Right forelimb (tissue), 1 donor: ENCODE measurements at regions not wholly inside any gene's neighbourhood (a gene's known extent, or its start where the extent isn't known, plus 50 kb on each side); places are given as distances from the start of the nearest gene placed in this dataset.
"Not testable (repeated sequence)": the region's sequence is repeated elsewhere in the genome, so short reads cannot be mapped to it uniquely, and the experiment has no call there.

ENCODE experiments used
- DNase-seq: peaks from one replicate; pipeline ENCODE4 v3.0.0-alpha.2; 2018

DNA sequence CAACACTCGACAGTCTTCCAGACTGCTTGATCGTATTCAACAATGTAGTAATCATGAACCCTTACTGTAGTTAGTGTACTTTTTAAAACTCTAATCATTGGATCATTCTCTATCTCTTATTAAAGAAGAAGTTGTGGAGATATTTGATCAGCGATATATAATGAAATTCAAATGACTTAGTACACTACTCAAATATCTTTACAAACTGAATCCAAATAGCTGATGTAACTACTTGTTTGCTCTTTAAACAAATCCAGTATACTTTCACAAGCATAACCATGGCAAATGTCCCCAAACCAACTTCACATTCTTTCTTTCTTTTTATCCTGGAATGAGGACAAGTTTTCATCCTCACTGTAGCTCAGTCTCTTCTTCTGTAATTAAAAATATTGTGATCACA is 1569.9 kb upstream of the ADGRL3 start:
- DNase-seq, result no peak

DNA sequence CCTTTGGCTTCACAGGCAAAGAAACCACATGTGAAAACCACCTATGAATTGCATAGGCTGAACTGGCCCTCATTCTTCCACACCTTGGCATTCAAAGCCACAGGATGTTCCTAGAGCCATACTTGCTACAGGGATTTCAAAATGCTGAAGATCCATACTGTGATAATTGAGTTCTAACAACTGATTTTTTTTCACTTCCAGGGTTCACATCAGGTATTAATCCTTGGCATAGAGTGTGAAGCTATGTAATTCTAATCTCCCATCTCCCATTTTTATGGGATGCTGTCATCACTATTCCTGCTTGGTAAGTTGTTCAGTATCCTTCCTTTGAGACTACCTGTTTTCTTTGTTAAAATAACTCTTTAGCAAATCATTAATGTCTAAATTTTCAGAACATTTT is 1569.2 kb upstream of the ADGRL3 start:
- no peak for DNase-seq

DNA sequence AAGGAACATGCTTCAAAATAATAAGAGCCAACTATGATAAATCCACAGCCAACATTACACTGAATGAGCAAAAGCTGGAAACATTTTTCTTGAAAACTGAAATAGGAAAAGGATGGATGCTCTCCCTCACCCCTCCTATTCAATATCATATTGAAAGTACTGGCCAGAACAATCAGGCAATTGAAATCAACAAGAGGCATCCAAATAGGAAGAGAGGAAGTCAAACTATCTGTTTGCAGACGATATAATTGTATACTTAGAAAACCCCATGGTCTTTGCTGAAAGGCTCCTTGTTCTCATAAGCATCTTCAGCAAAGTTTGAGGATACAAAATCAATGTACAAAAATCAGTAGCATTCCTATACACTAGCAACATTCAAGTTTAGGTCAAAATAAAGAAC is 1562.5 kb upstream of the ADGRL3 start:
- DNase-seq, result no peak

DNA sequence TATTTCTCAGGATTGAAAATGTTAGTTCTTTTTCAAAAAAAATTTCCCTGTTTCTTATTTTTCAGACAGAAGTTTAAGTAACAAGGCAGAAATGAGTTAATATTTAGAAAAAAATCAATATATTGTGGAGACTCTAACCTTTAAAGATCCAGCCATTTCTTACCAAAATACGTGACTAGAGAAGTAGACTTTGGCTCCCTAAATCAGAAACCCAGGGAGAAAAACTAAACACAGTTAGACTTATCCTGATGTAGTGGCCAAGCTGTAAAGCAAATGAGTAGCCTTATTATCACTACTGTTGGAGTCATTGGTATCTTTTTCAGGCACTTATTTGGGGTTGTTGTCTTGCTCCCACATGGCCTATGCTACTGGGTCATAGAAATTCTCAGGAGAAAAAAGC is 1556.4 kb upstream of the ADGRL3 start:
- no peak for DNase-seq

DNA sequence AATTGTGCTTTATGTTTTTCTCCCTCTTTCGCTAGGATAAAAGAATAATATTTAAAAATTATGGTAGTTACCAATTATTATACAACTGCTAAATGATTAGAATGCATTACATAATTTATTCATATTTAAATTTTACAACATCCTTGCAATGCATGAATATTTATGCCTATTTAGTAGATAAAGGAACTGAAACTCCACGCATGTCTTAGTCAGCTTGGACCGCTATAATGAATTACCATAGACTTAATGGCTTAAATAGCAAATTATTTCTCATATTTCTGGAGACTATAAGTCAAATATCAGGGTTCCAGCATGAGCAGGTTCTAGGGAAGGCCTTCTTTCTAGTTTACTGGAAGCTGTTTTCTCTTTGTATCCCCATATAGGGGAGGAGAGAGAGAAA is 1555.4 kb upstream of the ADGRL3 start:
- no peak for DNase-seq

DNA sequence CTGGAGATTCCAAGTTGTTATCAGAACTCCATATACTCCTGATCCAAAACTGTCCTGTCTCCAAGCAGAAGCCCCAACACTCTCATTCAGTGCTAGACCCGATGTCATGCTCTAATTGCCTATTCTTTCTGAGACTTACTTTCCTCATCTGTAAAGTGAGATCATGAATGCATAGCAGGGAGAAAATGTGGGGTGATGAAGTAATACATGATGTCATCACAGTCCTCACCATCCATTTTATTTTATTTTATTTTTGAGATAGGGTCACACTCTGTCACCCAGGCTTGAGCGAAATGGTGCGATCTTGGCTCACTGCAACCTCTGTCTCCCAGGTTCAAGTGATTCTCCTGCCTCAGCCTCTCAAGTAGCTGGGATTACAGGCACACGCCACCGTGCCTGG is 1554.0 kb upstream of the ADGRL3 start:
- no peak for DNase-seq

DNA sequence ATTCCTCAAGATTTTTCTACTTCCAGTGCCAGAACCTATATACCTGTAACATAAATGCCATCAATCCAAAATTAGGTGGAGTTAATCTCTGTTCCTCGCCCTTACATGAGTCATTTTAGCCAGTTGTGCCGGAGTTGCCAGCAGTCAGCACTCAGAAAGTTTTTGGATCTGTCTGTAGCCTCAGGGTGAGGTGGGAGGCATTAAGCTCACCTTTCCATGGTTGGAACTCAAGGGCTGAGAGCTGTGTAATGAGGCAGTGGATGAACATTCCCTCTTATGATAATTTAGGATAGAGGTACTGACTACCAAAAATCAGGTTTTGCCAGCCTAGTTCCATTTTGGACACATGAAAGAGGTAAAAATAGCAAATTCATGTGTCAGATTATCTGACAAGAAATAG is 1553.1 kb upstream of the ADGRL3 start:
- DNase-seq, result no peak

DNA sequence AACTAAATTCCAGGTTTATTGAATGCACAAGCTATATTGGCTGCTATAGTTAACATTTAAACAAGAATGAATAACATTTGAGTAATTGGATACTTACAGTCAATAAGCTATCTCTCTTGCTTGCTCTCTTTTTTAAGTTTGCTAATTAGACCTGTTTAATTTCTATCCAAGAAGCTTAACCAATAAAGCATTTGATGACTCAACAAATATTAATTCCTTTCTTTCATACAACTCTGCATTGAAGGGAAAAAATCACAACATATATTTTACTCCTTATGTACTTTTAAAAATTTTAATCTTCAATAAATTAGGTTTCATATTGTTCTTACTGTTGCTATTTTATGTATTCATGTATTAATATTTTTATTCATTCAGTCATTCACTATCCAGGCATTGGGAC is 1552.6 kb upstream of the ADGRL3 start:
- DNase-seq, result no peak

DNA sequence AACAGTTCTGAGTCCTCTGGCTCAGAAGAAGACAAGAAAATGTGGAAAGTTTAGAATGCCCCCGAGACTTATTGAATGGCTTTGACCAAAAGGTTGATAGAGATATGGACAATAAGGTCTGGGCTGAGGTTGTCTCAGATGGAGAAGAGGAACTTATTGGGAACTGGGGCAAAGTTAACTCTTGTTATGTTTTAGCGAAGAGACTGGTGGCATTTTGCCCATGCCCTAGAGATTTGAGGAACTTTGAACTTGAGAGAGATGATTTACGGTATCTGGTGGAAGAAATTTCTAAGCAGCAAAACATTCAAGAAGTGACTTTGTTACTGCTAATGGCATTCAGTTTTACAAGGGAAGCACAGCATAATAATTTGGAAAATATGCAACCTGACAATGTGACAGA is 1549.3 kb upstream of the ADGRL3 start:
- DNase-seq, result no peak

DNA sequence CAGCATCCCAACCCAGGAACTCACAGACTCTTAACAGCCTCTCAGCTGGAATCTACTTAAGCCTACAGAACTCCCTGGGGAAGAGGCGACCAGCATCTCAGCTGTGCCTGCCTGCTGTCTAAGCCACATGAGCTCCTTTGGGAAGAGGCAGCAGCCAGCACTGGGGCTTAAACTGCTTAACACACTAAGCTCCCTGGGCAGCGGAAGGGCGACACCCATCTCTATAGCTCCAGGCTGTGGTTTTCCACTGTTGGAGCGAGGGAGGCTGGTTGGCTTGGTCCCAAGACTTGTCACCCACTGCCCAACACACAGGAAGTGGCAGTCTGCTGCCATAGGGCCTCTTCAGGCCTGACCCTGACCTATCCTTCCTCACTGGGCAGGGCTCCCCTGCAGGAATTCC is 1544.1 kb upstream of the ADGRL3 start:
- no peak for DNase-seq

DNA sequence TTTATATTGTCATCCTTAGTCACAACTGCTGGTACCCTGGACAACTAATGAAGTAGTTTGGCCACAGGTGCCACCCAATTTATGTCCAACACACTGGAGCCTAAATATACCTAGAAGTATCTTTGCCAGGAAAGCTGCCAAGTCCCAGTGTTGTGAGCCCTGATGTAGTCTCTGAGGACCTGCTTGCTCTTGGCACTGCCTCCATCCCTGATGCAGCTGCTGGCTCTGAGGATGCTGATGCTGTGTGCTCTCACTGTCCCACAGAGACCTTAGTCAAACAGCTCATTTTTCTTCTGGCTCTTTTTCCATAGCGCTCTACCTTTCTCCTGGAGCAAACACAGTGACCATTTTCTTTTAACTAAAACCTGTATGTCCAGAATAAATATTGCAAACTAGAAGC is 1535.4 kb upstream of the ADGRL3 start:
- DNase-seq, result no peak

DNA sequence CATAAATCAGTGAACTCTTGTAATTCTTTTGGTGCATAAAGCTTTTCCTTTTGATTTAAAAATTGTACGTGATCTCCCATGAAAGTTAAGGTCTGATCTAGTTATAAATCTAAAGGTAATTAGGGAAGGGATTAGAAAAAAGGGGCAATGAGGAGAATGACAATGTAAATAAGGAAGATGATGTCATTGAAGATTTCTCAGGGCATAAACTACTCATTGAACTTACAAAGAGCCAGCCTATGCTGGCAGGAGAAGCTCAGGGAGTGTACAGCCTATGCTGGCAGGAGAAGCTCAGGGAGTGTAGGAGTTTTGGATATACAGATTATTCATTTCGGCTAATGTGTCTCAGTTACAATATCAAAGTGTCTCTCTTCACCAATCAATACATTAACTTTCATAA is 1533.5 kb upstream of the ADGRL3 start:
- no peak for DNase-seq

DNA sequence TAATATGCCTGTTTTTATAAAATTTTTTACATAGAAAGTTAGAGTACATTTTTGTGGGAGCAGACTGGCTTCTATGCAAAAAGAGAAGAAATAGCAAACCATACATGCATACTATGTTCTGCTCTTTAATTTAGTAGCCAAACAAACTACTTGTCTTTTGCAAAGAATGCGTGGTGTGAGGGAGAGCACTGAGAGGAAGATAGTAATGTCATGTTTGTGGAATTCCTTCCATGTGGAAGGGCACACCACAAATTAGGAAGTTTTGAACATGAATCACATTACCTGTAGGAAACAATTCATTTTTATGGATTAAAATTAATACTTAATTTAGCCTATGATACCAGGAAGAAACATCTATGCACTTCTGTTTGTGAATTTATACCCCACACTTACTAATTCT is 1529.1 kb upstream of the ADGRL3 start:
- DNase-seq, result no peak

DNA sequence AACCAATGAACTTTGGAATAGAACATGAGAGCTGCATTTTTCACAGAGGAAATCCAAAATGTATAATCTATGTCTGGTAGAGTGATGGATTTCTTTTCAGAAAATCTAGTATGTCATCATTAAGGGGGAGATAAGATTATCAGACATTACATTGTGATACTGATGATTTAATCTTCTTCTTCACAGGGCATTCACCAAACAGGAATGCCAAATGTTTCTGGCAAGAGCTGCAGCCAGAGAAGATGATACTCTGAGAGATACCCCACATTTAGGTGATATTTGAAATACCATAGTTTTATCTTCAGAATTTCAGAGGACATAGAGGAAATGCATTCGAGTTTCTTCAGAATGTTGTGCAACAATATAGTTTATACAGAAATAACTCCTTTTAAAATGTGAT is 1523.7 kb upstream of the ADGRL3 start:
- DNase-seq, result no peak

DNA sequence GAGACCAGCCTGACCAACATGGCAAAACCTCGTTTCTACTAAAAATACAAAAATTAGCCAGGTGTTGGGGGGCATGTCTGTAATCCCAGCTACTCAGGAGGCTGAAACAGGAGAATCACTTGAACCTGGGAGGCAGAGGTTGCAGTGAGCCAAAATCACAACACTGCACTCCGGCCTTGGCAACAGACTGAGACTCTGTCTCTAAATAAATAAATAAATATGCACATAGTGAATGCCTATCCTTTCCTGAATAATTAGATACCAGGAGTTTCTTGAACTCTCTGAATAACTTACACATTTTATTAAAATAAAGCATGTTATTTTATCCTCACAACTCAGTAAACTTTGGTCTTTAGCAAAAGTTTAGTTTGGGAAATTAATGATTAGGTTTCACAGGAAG is 1523.1 kb upstream of the ADGRL3 start:
- not testable (repeated sequence) for DNase-seq

DNA sequence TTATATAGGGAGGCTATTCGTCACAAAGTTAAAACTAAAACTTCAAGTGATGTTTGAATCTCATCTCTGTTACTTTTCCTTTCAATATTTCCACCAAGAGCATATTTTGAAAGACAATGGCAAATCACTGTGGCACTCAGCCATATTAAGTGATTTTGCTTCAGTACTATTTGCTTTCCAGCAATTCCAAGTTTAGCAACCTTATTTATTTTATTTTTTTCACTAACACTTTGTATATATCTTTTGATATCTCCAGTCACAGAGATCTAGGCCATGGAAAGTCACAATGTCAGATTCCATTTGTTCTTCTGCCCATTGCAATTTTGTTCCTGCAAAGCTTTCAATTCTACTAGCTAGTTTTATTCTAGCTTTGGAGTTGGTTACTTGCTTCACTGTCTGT is 1514.5 kb upstream of the ADGRL3 start:
- no peak for DNase-seq

DNA sequence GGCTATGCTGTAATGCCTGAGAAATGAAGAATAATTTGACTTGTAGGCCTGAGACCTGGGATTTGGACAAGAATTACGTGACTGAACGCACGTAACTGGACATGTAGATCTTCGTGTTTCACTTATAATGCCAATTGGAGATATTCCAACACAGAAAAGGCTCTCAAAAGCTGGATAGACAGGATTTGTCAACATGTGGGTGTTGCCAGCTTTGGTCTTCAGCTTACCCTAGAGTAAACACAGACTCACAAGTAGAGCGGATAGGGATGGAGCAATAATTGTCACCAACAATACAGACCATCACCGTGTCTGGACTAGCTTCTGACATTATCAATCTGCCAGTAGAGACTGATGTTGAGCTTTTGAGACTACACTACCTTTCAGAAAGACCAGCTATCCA is 1511.0 kb upstream of the ADGRL3 start:
- DNase-seq, result no peak

DNA sequence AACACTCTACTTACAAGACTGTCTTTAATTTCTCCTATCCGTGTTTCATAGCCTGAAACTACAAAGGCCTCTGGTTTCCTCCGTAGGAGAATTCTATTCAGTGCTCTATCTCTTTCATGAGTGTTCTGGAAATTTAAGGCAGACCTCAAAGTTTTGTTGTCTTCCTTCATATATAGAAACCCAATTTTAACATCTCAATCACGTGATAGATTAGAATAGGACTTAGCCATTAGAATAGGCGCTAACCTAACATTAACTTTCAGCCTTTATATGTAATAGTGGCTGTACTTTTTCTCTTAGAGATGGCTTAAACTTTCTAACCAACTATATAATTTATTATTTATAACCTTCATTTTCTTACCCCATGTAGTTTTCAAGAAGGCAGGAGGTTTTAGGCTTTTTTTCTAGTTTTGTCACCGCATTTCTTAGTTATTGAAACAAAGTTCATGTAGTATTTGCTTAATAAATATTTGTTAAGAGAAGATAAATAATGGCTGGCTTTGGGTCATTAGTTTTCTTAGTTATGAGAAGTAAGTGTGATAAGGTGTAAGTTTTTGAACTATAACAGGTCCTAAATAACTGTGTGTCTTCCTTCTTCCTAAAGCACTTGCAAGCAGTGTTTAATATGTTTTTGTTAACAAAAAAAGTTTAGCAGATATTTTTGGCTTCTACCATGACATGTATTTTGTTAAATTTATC is 1504.6 kb upstream of the ADGRL3 start:
- DNase-seq, result no peak

DNA sequence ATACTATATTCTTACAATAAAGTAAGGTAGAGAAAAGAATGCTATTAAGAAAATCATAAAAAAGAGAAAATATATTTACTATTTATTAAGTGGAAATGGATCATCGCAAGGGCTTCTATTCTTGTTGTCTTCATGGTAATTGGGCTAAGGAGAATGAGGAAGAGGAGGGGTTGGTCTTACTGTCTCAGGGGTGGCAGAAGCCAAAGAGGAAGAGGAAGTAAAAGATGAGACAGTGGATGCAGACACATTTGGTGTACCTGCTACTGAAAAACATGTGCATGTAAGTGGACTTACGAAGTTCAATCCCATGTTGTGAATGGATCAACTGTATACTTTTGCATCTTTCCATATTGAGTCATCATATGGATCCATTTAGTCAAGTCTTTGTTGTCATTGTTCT is 1502.1 kb upstream of the ADGRL3 start:
- DNase-seq, result no peak

DNA sequence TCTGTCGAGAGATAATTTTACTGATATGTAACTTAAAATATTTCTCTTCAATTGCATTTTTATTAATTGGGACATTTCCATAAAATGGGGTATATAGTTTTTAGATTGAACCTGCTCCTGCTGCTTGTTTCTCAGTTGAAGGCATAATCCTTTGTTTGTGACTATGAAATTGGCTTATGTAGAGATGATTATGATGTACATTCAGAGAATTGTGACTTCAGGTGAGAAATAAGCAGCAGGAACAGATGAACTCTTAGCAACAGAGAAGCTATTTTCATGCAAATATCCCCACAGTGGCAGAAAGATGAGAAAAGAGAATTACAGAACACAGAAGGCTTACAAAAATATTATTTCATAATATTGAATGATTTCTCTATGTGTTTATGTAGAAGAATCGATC is 1499.5 kb upstream of the ADGRL3 start:
- no peak for DNase-seq

DNA sequence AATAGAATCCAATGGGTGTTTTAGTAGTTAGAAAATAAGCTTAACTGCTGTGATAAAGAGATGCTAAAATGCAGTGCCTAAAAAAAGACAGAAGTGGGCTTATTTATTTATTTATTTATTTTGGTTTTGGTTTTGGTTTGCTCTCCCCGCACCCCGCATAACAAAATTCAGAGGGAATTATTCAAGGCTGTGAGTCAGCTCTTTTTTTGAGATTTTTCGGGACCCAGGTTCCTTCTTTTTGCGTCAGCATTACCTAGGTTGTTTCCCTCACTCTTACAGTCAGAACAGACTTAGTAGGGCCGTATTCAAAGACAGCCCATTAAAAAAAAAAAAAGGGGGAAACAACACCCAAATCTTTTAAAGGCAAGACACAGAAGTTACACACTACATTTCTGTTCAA is 1495.5 kb upstream of the ADGRL3 start:
- DNase-seq, result no peak

DNA sequence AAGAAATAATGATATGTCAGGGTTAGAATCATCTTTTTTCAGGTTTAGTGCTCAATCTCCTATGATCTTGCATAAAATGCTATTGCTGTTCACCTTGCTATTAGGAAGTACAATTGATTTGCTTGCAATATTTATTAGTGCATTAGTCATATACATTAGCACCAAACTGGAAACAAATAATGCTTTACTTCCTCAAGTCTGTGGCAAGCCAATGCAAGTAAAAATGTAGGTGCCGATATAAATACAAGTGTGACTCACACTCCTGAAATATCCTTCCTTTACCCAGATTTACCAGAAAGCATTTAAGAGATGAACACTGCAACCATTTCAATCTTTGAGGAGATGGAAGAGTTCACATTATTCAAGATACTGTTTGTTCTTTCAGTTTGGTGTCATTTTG is 1487.7 kb upstream of the ADGRL3 start:
- DNase-seq, result no peak

DNA sequence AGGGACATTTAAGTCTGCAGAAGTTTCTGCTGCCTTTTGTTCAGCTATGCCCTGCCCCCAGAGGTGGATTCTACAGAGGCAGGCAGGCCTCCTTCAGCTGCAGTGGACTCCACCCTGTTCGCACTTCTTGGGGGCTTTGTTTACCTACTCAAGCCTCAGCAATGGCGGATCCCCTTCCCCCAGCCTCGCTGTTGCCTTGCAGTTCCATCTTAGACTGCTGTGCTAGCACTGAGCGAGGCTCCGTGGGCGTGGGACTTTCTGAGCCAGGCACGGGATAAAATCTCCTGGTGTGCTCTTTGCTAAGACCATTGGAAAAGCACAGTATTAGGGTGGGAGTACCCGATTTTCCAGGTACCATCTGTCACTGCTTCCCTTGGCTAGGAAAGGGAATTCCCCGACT is 1475.8 kb upstream of the ADGRL3 start:
- DNase-seq, result not testable (repeated sequence)

DNA sequence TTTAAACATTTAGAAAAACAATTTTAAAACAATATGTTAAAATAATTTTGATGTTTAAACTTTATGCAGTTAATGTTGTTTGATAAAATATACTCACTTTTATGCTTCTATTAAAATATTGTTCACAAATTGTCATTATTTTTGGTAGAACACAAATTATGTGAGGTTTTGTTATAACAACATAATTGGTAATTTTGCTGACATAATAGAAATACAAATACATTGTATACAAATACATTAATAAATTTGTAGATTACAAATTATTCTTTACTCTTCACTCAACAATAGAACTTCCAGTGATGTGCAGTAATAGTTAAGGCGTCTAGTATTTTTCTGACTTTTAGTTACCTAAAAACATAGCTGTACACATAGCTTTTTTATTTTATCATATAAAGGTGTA is 1472.4 kb upstream of the ADGRL3 start:
- DNase-seq, result no peak

DNA sequence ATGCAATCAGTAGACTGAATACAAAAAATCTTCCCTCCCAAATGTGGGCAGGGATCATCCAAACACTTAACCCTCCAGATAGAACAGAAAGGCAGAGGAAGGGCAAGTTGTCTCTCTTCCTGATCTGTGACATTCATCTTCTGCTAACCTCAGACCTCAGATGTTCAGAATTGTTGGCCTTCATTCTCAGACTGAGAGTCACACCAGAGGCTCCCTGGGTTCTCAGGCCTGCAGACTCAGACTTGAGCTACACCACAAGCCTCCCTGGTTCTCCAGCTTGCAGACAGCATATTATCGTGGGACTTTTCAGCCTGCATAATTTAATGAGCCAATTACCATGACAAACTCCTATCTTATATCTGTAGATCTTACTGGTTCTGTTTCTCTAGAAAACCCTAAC is 1471.6 kb upstream of the ADGRL3 start:
- no peak for DNase-seq

DNA sequence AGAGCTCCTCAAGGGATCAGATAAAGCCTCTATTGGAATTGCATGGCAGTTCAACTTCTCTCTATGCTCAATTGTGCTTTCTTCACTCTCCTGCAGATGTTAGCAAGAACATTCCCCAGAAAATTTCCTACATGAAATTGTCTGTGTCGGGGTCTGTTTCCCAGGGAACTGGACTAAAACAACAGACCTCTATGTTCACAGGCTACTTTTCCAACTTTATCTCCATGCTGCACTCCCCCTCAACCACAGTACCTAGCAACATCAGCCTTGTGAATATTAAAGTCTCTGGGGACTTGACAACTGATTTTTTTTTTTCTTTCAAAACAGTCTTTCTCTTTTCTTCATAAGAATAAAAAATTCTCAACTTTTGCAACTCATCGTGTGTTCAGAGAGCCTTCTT is 1470.8 kb upstream of the ADGRL3 start:
- no peak for DNase-seq
